Inflammatory macrophage treated with lipopolysaccharide for 4 hours (primary cell): ENCODE measurements at regions not wholly inside any gene's neighbourhood (a gene's known extent, or its start where the extent isn't known, plus 50 kb on each side); places are given as distances from the start of the nearest gene placed in this dataset.

Source experiments
- DNase-seq: peaks from one replicate; pipeline ENCODE4 v3.0.0-alpha.2; 2020

GRCh38 chr1:164183854-164184635 lies 374.9 kb upstream of the PBX1 start:
- DNase-seq = no peak

GRCh38 chr1:164186881-164187280 lies 372.1 kb upstream of the PBX1 start:
- DNase-seq = no peak

GRCh38 chr1:164188497-164188896 lies 370.5 kb upstream of the PBX1 start:
- no peak for DNase-seq

DNA sequence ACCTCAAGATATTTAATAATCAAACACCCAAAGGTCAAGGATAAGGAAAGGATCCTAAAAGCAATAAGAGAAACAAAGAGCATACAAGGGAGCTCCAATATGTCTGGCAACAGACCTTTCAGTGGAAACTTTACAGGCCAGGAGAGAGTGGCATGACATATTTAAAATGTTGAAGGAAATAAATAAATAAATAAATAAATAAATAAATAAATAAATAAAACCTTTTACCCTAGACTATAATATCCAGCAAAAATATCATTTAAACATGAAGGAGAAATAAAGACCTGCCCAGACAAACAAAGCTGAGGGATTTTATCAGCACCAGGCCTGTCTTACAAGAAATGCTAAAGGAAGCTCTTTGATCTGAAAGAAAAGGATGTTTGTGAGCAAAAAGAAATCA lies 367.8 kb upstream of the PBX1 start:
- no peak for DNase-seq

DNA sequence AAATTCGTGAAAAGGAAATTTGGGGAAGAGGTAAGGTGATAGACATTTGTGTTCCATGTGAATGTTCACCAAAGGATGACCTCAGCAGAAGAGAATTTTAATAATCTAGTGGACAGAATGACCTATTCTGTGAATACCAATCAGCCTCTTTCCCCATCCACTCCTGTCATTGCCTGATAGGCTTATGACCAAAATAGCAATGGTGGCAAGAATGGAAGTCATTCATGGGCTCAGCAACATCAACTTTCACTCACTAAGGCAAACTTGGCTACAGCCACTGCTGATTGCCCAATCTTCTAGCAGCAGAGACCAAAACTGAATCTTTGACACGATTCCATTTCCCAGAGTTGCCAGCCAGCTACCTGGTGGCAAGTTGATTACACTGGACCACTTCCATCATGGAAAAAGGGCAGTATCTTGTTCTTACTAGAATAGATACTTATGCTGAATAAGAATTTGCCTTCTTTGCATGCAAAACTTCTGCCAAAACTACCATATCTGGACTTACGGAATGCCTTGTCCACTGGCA lies 348.7 kb upstream of the PBX1 start:
- no peak for DNase-seq

GRCh38 chr1:164223378-164223777 lies 335.6 kb upstream of the PBX1 start:
- DNase-seq = no peak

GRCh38 chr1:164225011-164225410 lies 334.0 kb upstream of the PBX1 start:
- DNase-seq = no peak

DNA sequence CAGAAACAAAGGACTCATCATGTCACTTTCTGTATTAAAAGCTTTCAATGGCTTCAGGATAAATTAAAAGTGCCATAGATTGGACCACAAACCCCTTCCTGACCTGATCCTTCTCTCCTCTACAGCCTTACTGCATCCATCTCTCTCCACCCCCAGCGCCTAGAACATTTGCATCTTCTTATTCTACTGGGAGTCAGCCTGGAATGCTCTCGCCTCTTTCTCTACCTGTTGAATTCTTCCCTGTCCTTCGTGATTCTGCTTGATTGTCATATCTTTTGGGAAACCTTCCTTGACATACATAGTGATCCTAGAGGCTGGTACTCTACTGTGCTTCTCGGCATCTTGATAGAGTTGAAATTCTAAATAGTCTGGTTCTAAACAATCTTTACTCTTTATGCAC lies 332.0 kb upstream of the PBX1 start:
- no peak for DNase-seq

GRCh38 chr1:164228928-164229327 lies 330.1 kb upstream of the PBX1 start:
- DNase-seq = no peak

DNA sequence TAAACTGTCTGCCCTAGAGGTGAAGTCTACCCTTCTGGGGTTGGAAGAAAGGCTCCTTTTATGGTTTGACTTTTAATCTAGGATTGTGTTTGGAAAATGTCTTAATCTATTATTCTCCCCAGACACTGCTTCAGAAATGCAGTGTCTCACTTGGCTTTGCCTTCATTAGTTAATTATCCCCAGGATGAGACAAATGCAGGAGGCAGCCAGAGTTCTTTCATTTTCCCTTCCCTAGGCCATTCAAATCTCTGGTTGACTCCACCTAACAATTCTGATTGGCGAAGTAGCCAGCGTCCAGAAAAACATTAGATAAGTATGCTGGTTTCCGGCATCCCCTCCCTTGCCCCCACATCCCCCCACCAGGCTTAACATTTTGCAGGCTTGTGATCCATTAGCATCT lies 325.8 kb upstream of the PBX1 start:
- DNase-seq = no peak

- no peak for DNase-seq
Observed at GRCh38 chr1:164240081-164240480, 318.9 kb upstream of the PBX1 start.

- no peak for DNase-seq
Observed at GRCh38 chr1:164250365-164250764, 308.6 kb upstream of the PBX1 start.

DNA sequence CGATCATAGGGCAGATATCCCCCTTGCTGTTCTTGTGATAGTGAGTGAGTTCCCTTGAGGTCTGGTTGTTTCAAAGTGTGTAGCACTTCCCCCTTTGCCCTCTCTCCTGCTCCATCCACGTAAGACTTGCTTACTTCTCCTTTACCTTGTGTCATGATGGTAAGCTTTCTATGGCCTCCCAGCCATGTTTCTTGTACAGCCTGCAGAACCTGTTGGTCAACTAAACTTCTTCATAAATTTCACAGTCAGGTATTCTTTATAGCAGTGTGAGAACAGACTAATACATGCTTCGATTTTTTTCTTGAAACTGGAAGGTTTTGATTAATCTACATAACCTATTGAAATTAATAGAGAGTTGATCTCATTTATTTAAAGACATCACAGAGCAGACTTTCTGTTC lies 302.5 kb upstream of the PBX1 start:
- no peak for DNase-seq

DNA sequence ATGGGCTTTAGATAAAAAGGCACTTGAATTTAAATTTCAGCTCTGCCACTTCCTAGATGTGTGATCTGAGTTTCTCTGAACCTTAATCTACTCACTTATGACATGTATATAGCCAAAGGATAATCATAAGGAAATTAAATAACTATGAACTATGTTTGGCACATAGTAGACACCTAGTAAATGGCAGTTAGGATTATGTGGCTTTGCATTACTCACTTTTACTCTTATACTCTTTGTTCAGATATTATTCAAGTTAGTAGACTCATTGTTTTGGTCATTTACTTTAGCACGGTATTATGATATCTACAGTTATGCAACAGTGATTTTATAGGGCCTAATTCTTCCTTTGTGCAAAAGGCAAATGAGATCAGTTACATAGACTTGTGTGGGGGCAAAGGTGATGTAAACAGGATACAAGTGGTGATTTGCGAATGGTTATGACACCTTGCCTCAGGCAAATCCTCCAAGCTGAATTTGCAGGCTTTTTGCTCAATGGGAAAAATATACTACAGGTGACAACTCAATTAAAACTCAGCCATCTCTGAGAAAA lies 297.2 kb upstream of the PBX1 start:
- no peak for DNase-seq

- no peak for DNase-seq
Observed at GRCh38 chr1:164263540-164263939, 295.4 kb upstream of the PBX1 start.

DNA sequence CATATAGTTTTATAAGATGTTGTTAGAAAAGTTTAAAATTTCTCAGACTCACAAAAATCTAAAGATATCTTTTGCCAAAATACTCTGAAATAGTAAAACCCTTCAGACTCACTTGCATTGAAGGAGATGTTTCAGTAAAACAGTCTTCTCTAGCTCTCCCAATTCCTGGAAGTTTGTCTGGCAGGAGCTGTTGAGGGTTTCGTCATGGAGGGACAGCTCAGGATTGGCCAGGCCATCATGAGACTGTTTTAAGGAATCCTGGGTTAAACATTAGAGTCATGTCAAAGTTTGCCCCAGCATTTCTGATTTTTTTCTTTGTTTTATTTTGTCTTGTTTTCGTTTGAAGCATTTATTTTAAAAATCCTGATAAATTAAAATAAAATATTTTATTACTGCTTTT lies 293.8 kb upstream of the PBX1 start:
- no peak for DNase-seq

DNA sequence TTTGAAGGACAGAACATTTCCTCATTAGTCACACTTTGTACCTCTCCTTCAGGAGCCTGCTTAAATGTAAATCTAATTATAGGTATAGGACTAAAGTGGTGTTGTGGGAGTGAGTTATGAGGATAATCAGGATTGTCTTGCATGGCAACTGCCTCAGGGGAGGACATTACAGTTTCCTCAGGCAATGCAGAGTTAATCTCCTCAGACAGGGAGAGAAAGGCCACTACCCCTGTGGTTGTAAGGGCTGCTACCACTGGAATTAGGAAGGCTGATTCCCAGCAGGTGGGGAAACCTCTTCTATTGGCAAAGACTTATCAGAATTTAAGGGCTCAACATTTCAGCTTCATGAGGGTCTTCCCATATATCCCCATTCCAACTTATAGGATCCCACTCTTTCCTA lies 286.8 kb upstream of the PBX1 start:
- no peak for DNase-seq

GRCh38 chr1:164296172-164296571 lies 262.8 kb upstream of the PBX1 start:
- DNase-seq = no peak

DNA sequence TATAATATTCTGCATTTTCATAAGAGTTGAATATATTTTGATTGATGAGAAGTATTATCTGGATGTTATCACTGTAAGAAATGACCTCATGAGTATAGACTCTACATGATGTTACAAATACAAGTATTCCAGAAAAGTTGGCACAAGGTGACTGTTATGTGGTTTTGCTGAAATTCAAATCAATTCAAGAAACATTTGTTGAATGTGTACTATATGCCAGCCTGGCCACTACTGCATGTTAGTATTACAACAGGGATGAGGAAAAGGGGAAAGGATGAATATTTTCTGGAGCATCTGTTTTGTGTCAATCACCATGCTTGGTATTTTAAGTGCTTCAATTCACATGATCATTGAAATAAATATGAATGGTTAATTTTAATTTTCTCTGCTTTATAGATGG lies 250.9 kb upstream of the PBX1 start:
- no peak for DNase-seq

DNA sequence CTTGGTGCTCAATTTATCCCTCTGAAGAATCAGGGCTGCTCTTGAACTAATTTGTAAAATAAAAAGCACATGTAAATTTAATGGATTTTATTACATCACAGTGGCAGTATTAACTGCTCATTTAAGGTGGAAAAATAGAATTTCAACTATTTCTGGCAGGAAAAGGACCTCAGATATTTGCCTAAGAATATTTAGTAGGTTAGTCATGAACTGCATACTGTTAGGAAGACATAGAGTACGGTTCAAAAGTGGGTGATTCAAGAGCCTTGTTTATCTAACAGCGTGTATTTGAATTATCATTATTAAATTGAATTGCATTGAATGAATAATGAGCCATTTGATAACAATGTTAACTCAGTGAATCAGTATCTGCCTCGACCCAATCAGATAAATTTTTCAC lies 248.8 kb upstream of the PBX1 start:
- DNase-seq = no peak

GRCh38 chr1:164311377-164311776 lies 247.6 kb upstream of the PBX1 start:
- DNase-seq = no peak

- DNase-seq = no peak
Observed at GRCh38 chr1:164320790-164321731, 237.9 kb upstream of the PBX1 start.

DNA sequence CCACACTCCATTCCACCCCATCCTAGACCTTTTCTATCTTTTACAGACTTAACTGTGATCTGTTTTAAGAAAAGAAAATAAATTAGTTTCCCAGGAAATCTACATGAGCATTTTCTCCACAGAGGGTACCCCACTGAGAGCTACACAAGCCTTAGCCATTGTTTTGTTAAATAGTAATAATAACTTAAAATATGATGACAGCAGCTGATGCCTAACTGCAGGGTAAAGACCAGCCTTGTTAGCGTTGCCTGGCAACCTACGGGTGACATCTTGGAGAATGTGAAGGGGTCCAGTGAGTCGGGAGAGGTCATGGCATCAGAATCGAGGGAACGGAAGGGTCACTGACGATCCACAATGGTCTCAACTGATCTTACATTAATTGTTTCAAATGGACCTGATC lies 233.2 kb upstream of the PBX1 start:
- DNase-seq = no peak

DNA sequence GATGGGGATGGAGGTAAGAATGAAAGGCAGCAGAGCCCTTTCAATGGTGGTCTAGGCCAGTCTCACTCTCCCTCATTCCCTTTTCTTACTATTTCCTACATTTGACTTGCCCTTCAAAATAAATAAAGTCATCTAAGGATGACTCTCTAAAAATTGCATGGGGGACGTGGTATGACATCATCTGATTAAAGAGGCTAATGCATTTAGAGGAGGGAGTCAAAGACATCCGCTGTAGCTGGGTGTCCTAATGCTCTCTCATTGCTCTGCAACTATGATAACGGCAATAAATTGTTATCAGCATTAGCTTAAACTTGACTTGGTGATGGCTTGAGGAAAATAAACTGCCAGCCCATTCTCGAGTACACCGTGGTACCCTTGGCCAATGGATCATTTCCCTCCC lies 225.6 kb upstream of the PBX1 start:
- no peak for DNase-seq
